ENCODE measurements at regions not wholly inside any gene's neighbourhood (a gene's known extent, or its start where the extent isn't known, plus 50 kb on each side); places are given as distances from the start of the nearest gene placed in this dataset.

DNA sequence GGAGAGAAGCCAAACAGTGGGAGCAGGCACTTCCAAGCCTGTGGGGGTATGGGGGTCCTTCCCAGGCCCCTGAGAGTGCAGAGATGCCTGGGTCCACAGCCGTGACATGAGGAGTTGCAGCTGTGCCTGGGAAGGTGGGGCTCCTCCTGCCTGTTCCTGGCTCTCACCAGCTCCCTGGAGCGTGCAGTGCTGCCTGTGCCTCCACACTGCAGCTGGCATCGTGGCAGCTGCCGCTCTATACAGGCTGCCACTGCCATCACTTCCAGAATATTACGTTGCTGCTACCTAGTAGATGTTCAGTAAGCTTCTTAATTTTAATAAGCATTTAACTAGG lies 223.7 kb downstream of the KCNC2 start:
- DNase-seq (ENCODE audit: low read depth, low spot score) = no peak

DNA sequence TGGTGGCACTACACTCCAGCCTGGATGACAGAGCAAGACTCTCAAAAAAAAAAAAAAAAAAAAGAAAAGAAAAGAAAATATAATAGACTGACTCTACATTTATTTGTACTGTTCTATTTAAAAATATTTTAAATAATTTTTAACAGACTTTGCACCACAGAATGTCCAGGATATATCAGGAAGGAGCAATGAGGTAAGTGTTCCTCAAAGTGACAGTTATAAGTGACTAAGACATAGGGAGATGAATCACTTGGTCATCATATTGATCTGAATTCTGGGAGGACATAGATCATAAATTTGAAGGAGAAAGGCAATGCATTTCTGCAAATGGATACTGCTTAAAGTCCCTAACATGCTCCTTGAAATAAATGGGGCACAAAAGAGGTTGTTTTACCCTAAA lies 221.5 kb downstream of the KCNC2 start:
- no peak for DNase-seq (ENCODE audit: low read depth, low spot score)

Measured in smooth muscle cell of the brain vasculature (primary cell).